ENCODE measurements at regions not wholly inside any gene's neighbourhood (a gene's known extent, or its start where the extent isn't known, plus 50 kb on each side); places are given as distances from the start of the nearest gene placed in this dataset.
"Not testable (repeated sequence)": the region's sequence is repeated elsewhere in the genome, so short reads cannot be mapped to it uniquely, and the experiment has no call there.

GRCh38 chr2:222762342-222762741 is 90.9 kb downstream of the MOGAT1 start:
- ChIA-PET POLR2A (no interaction called here), CTCF (interaction anchor here (0.7 kb wide), 2 partner anchors 81 to 142 kb away, joined by 3 to 5 read pairs; no protein-coding TSS in a partner anchor)
- H3K9me3 ChIP-seq (ENCODE audit: control insufficient read depth, insufficient read depth, low read depth, low read length), result no peaks in the 10 kb centered on the region
- no peak overlapping the region for H3K4me3 ChIP-seq (ENCODE audit: low read depth, low read length)
- no peak overlapping the region for H3K27ac ChIP-seq (ENCODE audit: extremely low read depth, low read depth, low read length)
- TF ChIP-seq ZNF529 (tag by site-specific recombination; IDR thresholded peaks at IDR 0.05; ENCODE audit: insufficient replicate concordance) (no peak), ZNF140 (tag by site-specific recombination; IDR thresholded peaks at IDR 0.05) (no peak), ZNF621 (tag by site-specific recombination; IDR thresholded peaks at IDR 0.05) (no peak), BCL6B (tag by site-specific recombination; IDR thresholded peaks at IDR 0.05) (no peak), ZNF416 (tag by site-specific recombination; IDR thresholded peaks at IDR 0.05) (no peak), ZNF266 (tag by site-specific recombination; IDR thresholded peaks at IDR 0.05; ENCODE audit: low read depth) (no peak), ZNF548 (tag by site-specific recombination; IDR thresholded peaks at IDR 0.05) (no peak), ZNF112 (tag by site-specific recombination; IDR thresholded peaks at IDR 0.05) (no peak), MEIS1 (CRISPR knock-in tag; IDR thresholded peaks at IDR 0.05; ENCODE audit: borderline replicate concordance) (no peak), ZXDB (tag by site-specific recombination; IDR thresholded peaks at IDR 0.05) (no peak), ZNF23 (tag by site-specific recombination; IDR thresholded peaks at IDR 0.05; ENCODE audit: borderline replicate concordance) (no peak), ZNF18 (tag by site-specific recombination; IDR thresholded peaks at IDR 0.05) (no peak), ZNF354C (tag by site-specific recombination; IDR thresholded peaks at IDR 0.05; ENCODE audit: borderline replicate concordance, low read depth) (no peak), ZNF37A (tag by site-specific recombination; IDR thresholded peaks at IDR 0.05) (no peak), ZNF664 (tag by site-specific recombination; IDR thresholded peaks at IDR 0.05) (no peak), ZFP3 (tag by site-specific recombination; IDR thresholded peaks at IDR 0.05; ENCODE audit: low read depth) (no peak), ZFP41 (tag by site-specific recombination; IDR thresholded peaks at IDR 0.05; ENCODE audit: borderline replicate concordance) (no peak), ZNF146 (tag by site-specific recombination; IDR thresholded peaks at IDR 0.05) (no peak), ZNF76 (tag by site-specific recombination; IDR thresholded peaks at IDR 0.05; ENCODE audit: borderline replicate concordance, low read depth) (no peak), SP3 (tag by site-specific recombination; IDR thresholded peaks at IDR 0.05) (no peak)
- H3K36me3 ChIP-seq (ENCODE audit: control insufficient read depth in 2 of 2, insufficient read depth in 1 of 2, low read length in 2 of 2), result no peaks in the 10 kb centered on the region
- no peaks in the 10 kb centered on the region for H3K4me1 ChIP-seq (ENCODE audit: control insufficient read depth, insufficient read depth, low read length)

GRCh38 chr2:222765883-222766282 is 94.4 kb downstream of the MOGAT1 start:
- H3K9me3 ChIP-seq (ENCODE audit: control insufficient read depth, insufficient read depth, low read depth, low read length); H3K4me1 ChIP-seq (ENCODE audit: control insufficient read depth, insufficient read depth, low read length); POLR2A ChIA-PET; H3K27ac ChIP-seq (ENCODE audit: extremely low read depth, low read depth, low read length); H3K36me3 ChIP-seq (ENCODE audit: control insufficient read depth in 2 of 2, insufficient read depth in 1 of 2, low read length in 2 of 2); H3K4me3 ChIP-seq (ENCODE audit: low read depth, low read length): not testable (repeated sequence)
- CTCF ChIA-PET, result interaction anchor here (1.0 kb wide), 1 partner anchor 96 kb away, joined by 3 read pairs; no protein-coding TSS in a partner anchor

- H3K9me3 ChIP-seq (ENCODE audit: control insufficient read depth, insufficient read depth, low read depth, low read length); CTCF ChIA-PET; H3K4me3 ChIP-seq (ENCODE audit: low read depth, low read length); POLR2A ChIA-PET; H3K27ac ChIP-seq (ENCODE audit: extremely low read depth, low read depth, low read length); H3K4me1 ChIP-seq (ENCODE audit: control insufficient read depth, insufficient read depth, low read length); H3K36me3 ChIP-seq (ENCODE audit: control insufficient read depth in 2 of 2, insufficient read depth in 1 of 2, low read length in 2 of 2): not testable (repeated sequence)
Observed at GRCh38 chr2:222768019-222768418, 92.8 kb upstream of the ACSL3 start.
